VCaP (cell line): ENCODE measurements at regions not wholly inside any gene's neighbourhood (a gene's known extent, or its start where the extent isn't known, plus 50 kb on each side); places are given as distances from the start of the nearest gene placed in this dataset.

Source experiments
- H3K27ac ChIP-seq: fragments of 450-650 bp; 2 replicates; pipeline ENCODE4 v1.5.1; 2017
- TF ChIP-seq, protein P1 (sequence below): fragments of 450-650 bp; conservative IDR thresholded peaks from 2 replicates; pipeline ENCODE4 v1.5.1; 2017; ENCODE audit warnings: mild to moderate bottlenecking, moderate library complexity

DNA sequence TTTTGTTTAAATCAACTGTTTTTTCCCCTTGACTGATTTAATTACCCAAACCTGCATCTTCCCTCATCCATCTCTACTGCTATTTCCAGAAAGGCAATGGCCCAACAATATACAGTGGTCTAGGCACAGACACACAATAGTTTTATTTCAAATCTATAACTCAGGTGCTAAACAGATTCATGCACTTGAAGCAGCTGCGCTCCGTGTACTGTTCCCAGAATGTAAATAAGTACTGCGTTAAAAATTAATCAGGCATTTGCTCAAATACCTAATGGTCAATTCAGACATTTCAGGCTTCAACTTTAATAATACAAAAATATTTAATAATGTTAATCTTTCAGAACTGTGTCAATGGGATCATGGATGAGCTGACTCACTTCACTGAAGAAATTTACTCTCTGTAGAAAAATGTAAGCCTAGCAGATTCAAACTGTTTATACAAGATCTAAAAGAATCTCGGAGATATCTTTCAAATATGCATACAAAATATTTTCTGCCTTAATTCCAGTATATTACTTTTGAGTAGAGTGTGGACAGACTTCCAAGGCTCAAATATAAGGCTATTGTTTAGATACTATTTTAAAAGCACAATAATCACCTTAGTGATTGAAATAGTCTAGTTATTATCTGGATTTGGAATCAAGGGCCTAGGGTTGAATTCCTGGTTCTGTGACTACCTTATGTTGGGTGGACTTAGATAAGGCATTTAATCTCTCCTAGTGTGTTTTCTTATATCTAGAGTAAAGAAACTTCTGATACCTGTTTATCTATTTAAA, 97.4 kb upstream of the PSMD7 start:
- TF ChIP-seq, protein P1, sequence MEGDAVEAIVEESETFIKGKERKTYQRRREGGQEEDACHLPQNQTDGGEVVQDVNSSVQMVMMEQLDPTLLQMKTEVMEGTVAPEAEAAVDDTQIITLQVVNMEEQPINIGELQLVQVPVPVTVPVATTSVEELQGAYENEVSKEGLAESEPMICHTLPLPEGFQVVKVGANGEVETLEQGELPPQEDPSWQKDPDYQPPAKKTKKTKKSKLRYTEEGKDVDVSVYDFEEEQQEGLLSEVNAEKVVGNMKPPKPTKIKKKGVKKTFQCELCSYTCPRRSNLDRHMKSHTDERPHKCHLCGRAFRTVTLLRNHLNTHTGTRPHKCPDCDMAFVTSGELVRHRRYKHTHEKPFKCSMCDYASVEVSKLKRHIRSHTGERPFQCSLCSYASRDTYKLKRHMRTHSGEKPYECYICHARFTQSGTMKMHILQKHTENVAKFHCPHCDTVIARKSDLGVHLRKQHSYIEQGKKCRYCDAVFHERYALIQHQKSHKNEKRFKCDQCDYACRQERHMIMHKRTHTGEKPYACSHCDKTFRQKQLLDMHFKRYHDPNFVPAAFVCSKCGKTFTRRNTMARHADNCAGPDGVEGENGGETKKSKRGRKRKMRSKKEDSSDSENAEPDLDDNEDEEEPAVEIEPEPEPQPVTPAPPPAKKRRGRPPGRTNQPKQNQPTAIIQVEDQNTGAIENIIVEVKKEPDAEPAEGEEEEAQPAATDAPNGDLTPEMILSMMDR: no peak
- H3K27ac ChIP-seq: peak overlapping the region; percentile 78

GRCh38 chr16:74192281-74192797, 104.3 kb upstream of the PSMD7 start:
- TF ChIP-seq, protein P1: no peak
- no peak overlapping the region for H3K27ac ChIP-seq

DNA sequence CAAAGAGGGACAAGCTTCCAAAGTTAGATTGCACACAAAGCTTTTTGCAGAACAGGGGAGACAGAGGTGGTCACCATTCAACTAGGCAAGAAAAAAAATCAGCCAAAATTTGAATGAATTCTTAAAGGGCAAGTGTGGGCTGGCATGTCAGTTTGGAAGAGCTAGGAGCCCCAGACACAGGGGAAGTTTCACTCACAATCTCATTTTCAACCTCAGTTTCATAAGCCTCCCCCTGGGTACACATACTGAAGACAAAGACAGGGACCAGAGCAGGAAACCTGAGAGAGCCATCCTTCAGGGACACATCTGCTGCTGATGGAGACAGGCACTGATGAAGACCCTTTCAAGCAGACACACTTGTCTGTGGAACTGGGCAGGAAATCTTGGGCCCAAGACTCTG, 106.3 kb upstream of the PSMD7 start:
- TF ChIP-seq, protein P1: no peak
- no peak overlapping the region for H3K27ac ChIP-seq

- TF ChIP-seq, protein P1: no peak
- H3K27ac ChIP-seq: no peak overlapping the region
Observed at GRCh38 chr16:74188856-74189255, 107.8 kb upstream of the PSMD7 start.

GRCh38 chr16:74186561-74186971, 110.0 kb upstream of the PSMD7 start:
- H3K27ac ChIP-seq: no peak overlapping the region
- TF ChIP-seq, protein P1: no peak

- H3K27ac ChIP-seq: no peak overlapping the region
- TF ChIP-seq, protein P1: no peak
Observed at GRCh38 chr16:74184839-74185238, 111.8 kb upstream of the PSMD7 start.

- no peak overlapping the region for H3K27ac ChIP-seq
- TF ChIP-seq, protein P1: no peak
Observed at GRCh38 chr16:74183601-74184360, 112.8 kb upstream of the PSMD7 start.
